GM18502 (cell line): ENCODE measurements at regions not wholly inside any gene's neighbourhood (a gene's known extent, or its start where the extent isn't known, plus 50 kb on each side); places are given as distances from the start of the nearest gene placed in this dataset.

ENCODE experiments used
- ATAC-seq: cut with Tn5 transposase; IDR thresholded peaks from one replicate; pipeline ENCODE4 v1.9.1; 2021; ENCODE audit warnings: mild to moderate bottlenecking; ENCODE audit not compliant: unreplicated experiment, poor library complexity

GRCh38 chr2:15801439-15801838 is 138.9 kb upstream of the MYCN start:
- no peak for ATAC-seq

DNA sequence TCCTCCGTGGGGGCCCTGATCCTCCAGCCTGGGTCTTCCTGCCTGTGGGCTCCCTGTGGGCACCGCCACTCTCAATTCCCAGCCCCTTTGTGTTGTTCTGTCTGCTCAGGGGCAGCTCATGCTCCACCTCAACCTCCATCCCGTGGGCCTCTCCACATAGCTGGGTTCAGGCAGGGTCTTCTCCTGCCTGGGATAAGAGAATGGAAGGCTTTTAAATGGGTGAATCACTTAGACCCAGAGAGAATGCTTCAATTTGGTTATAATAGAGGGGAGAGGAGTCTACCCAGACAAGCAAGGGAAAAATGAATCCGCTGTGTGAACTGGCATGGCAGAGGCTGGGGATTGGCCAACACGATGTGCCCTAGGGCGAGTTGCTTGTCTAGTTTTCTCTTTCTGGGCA is 138.4 kb upstream of the MYCN start:
- ATAC-seq = no peak

DNA sequence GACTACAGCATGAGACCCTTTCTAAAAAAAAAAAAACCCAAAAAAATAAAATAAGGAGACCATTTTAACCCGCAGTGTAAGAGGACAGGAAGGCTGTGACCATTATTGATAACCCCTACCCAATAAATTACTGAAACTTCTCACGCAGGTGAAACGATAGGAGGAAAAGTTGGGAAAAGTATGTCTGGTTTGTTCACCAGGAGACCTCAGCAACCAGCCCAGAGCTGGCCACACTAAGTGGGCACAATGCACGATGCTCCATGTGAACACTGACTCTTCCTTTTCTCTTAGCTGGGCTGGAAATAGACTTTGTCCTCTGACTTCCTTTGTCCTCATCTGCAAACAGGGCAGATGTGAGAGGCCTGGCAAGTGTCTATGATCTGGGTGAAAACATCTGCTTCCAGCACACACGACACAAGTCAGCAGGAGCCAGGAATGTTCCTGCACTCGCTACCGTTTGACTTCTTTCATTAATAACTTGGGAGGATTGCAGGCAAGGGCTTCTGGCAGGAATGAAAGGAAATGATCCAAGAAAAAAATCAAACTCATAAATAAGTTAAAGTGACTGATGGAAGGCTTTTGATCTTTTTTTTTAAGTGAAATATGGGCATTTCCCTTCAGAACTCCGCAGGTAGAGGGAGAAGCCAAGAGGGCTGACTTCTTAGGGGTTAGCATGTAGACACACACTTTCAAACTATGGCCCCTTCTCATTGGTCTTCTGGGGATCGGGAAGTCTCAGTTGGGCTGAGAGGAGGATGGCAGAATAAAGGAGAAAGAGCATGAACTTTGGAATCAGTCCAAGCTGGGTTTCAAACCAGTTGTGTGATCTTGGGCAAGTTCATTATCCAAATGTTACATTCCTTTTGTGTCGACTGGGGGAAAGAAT is 137.4 kb upstream of the MYCN start:
- ATAC-seq = no peak

DNA sequence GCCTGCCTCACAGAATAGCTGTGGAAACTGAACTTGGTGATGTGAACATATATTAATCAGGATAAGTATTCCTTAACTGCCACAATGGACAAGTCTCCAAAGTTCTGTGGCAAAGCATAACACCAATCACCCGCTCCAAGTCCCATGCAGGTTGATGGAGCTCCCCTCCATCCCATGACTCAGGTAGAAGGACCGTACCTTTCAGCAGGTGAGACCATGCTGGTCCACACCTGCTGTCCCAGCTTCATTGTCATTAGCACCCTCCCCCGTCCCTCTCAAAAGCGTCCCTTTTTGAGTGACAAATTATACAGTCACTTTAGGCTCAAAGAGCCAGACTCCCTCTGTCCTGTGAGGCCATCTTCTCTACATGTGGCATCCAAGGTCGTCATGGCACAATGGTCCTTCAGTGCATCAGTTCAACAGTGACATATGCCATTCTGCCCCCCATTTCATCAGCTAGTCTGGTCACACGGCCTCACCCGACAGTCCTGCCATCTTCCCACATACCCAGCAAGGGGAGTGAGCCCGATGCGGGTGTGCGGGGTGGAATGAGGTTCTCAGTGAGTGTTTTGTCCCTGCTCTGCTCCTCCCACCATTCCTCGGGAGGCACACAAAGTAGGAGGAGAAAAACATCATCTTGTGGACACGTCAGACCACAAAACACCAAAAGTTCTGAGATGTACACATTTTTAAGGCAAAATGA is 136.7 kb upstream of the MYCN start:
- ATAC-seq = no peak

DNA sequence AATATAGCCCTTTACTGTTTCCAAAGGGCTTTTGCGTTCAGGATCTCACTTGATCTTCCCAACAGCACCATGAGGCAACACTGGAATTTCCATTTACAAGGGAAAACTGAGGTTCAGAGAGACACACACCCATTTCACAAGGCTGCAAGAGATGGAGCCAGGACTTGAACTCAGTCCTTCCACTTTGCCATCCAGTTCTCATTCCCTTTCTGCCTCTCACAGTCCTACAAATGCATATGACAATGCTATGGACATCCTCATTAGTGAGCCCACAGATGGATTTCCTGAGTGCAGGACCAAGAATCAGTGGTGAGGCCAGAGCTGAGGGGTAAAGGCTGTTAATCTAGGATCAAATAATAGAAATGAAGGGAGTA is 136.1 kb upstream of the MYCN start:
- no peak for ATAC-seq

GRCh38 chr2:15804691-15805090 is 135.7 kb upstream of the MYCN start:
- ATAC-seq = no peak

DNA sequence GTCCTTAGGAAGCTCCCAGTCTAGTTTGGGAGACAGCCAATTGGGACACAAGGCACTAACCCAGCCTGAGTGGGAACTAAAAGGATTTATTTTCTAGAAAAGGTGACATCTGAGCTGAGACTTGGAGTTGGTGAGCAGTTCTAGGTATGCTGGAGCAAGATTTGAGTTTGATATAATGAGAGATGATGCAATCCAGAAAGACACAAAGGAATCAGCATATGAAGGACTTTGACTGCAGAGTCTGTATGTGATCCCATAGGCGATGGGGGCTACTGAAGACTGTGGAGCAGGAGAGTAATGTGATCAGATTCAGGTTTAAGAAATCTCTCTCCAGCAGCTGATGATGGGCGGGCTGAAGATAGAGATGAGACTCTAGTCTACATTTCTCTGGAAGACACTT is 135.1 kb upstream of the MYCN start:
- no peak for ATAC-seq

GRCh38 chr2:15805772-15806171 is 134.6 kb upstream of the MYCN start:
- no peak for ATAC-seq

- ATAC-seq = no peak
These were observed 133.4 kb upstream of the MYCN start for GRCh38 chr2:15806801-15807417.

DNA sequence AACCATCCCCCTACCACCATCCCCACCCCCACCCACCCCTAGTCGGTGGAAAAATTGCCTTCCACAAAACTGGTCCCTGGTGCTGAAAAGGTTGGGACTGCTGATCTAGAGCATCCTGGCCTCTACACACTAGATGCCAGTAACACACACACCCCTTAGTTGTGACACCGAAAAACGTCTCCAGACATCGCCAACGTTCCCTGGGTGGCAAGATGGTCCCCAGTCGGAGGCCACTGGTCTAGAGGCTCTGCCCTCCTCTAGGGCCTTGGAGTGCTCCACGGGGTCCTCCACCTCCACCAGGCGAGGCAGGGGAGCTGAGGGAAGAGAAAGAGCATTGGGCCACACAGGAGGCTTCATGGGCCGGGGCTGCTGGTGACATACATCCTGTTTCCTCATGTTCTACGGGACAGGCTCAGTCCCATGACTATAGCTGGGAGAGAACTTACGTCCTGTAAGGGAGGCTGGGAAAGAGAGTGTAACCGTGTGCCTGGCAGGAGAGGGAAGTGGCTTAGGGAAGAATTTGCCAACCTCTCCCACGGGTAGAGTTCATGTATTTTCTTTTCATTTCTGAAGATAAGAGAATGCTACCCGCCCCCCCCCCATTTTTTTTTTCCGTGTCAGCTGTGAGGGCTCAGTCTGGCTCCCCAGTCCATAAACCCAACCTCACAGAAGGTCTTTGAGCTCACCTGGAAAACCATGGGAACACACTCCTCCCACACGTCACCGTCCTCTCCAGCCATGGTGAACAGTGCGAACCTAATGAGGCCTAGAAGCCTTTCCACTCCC is 132.7 kb upstream of the MYCN start:
- ATAC-seq = no peak

DNA sequence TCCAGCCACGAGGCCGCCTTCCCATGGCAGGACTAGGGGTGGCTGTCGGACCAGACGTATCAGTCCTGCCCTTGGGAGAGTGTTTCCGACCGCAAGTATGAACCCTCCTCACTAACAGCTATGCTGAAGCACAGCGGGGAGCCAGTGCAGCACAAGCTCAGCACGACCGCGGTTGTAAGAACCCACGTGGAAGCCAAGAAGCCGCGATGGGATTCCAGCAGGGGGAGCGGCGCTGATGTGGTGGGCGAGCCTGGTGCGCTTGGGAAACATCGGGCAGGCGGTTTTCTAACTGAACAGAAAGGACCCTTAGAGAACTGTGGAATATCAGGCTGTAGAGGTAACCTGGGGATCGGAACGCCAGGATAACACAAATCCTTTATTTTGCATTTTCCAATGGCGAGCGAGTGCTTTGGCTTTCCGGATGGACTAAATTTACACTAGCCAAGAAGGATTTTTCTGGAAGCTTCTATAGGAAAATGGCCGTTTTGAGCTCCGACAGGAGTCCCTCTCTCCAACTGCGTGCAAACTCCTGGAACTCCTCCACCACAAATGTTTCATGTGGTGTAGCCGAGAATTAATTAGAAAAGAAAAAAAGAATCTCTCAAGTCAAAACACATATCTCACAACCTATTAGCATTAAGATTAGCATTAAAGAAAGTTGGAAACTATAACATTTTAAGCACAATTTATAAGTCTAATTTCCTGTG is 132.0 kb upstream of the MYCN start:
- ATAC-seq = no peak

DNA sequence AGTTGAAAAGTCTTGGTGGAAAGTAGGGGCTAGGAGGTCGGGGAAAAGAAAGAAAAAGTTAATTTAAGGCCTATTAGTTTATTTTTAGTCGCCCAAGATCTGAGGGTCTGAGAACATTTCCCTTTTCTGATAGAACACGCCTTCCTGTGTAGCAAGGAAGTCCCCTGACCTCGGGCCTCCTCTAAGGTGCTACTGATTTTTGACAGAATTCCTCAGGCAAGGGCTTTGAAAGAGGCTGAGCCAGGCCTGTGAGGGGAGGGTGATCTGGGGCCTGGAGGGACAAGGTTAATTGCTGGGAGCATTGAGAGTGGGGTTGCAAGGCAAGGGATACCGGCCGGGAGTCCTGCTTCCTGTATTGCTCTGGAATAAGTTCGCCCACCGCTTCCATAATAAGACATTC is 131.4 kb upstream of the MYCN start:
- ATAC-seq = no peak

GRCh38 chr2:15809404-15809803 is 130.9 kb upstream of the MYCN start:
- no peak for ATAC-seq

- no peak for ATAC-seq
These were observed 129.7 kb upstream of the MYCN start for GRCh38 chr2:15810477-15811150.

DNA sequence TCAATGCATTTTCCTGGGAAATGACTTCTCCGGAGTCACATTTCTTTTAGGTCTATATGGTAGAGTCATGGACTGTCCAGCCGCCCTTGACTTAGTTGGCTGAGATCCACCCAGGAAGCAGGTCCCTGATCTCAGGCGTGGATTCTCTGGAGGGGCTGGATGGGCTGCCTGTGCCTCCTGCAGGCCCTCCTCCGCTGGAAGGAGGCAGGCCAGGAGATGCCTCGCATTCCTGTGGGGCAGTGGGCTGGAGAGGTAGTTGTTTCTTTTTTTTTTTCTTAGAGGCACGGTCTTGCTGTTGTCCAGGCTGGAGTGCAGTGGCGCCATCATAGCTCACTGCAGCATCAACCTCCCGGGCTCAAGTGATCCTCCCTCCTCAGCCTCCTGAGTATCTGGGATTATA is 129.0 kb upstream of the MYCN start:
- no peak for ATAC-seq

- no peak for ATAC-seq
These were observed 128.1 kb upstream of the MYCN start for GRCh38 chr2:15812187-15812780.

- ATAC-seq = no peak
These were observed 126.7 kb upstream of the MYCN start for GRCh38 chr2:15813481-15814266.

GRCh38 chr2:15814403-15814802 is 125.9 kb upstream of the MYCN start:
- ATAC-seq = no peak
